ENCODE measurements at regions not wholly inside any gene's neighbourhood (a gene's known extent, or its start where the extent isn't known, plus 50 kb on each side); places are given as distances from the start of the nearest gene placed in this dataset.

DNA sequence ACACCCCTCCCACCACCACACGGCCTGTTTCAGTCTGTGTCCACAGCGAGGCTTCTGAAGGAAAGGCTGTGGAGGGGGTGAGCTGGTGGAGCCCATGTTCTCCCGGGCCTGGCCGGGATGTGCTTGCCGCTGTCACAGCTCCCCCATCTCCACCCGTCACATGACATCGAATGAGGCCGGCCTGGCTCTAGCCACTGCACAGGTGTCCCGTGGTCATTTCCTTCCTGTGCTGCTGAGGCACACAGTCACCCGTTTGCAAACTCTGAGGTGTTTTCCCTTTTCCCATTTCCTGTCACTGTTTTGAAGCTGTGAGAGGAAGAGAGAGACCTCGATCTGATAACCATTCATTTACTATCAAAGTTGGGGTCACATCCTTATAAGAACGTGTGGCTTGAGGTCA lies 55.7 kb upstream of the CLDN5 start:
- Histone ChIP-seq H3K27me3 (replicated peaks) (no peaks in the 10 kb centered on the region), H3K36me3 (replicated peaks) (no peaks in the 10 kb centered on the region), H3K27ac (no peak overlapping the region), H3K4me3 (ENCODE audit: low read depth, low read length) (no peak overlapping the region)
- DNase-seq = no peak
- in situ Hi-C loops (cut with HindIII; ENCODE audit: low pct_ligation_motif_present, low sequenced_read_pairs) = no loop called here
- no peak for TF ChIP-seq CTCF (IDR thresholded peaks at IDR 0.05; ENCODE audit: low read depth, low read length, missing control alignments)

DNA sequence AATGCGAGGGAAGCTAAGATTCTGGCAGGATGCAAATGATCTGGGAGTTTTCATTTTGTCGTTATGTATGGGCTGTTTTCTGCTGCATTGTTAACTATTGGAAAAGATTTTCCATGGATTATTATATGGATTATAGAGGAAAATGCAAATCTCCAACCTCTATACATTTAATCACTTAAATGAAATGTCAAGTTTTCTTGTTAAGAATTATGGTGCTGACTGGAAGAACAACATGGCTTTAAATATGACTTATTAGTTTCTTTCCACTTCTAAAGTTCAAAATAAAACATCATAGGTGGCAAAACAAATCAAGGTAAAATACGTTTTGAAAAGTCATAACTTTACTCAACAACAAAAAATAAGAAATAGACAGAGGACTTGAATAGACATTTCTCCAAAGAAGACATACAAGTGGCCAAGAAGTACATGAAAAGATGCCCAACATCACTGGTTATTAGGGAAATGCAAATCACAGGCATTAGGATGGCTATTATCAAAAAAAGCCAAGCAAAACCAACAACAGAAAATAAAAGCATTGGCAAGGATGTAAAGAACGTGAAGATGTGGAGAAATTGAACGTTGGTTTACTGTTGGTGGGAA lies 56.2 kb upstream of the CLDN5 start:
- no peak for DNase-seq
- no peak overlapping the region for H3K4me3 ChIP-seq (ENCODE audit: low read depth, low read length)
- no peak overlapping the region for H3K27ac ChIP-seq
- no peak for TF ChIP-seq CTCF (IDR thresholded peaks at IDR 0.05; ENCODE audit: low read depth, low read length, missing control alignments)
- in situ Hi-C loops (cut with HindIII; ENCODE audit: low pct_ligation_motif_present, low sequenced_read_pairs) = no loop called here
- no peaks in the 10 kb centered on the region for H3K36me3 ChIP-seq (replicated peaks)
- H3K27me3 ChIP-seq (replicated peaks) = no peaks in the 10 kb centered on the region

DNA sequence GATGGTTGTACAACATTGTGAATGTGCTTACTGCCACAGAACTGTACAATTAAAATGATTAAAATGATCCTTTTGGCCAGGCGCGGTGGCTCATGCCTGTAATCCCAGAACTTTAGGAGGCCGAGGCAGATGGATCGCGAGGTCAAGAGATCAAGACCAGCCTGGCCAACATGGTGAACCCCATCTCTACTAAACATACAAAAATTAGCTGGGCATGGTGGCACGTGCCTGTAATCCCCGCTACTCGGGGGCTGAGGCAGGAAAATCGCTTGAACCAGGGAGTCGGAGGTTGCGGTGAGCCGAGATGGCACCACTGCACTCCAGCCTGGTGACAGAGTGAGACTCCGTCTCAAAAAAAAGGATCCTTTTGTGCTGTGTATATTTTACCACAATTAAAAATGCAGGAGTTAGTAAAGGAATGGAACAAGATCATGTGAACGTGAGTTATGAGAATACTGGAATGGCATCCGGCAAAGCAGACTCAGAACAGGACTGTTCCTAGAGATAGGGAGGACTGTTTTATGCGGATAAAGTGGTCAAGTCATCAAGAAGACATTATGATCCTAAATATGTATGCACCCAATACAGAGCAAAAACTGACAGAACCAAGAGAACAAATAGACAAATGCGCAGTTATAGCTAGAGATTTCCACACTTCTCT lies 58.0 kb upstream of the CLDN5 start:
- no peaks in the 10 kb centered on the region for H3K27me3 ChIP-seq (replicated peaks)
- no peaks in the 10 kb centered on the region for H3K36me3 ChIP-seq (replicated peaks)
- no peak for DNase-seq
- no peak overlapping the region for H3K4me3 ChIP-seq (ENCODE audit: low read depth, low read length)
- H3K27ac ChIP-seq = no peak overlapping the region
- no peak for TF ChIP-seq CTCF (IDR thresholded peaks at IDR 0.05; ENCODE audit: low read depth, low read length, missing control alignments)
- in situ Hi-C loops (cut with HindIII; ENCODE audit: low pct_ligation_motif_present, low sequenced_read_pairs) = no loop called here

DNA sequence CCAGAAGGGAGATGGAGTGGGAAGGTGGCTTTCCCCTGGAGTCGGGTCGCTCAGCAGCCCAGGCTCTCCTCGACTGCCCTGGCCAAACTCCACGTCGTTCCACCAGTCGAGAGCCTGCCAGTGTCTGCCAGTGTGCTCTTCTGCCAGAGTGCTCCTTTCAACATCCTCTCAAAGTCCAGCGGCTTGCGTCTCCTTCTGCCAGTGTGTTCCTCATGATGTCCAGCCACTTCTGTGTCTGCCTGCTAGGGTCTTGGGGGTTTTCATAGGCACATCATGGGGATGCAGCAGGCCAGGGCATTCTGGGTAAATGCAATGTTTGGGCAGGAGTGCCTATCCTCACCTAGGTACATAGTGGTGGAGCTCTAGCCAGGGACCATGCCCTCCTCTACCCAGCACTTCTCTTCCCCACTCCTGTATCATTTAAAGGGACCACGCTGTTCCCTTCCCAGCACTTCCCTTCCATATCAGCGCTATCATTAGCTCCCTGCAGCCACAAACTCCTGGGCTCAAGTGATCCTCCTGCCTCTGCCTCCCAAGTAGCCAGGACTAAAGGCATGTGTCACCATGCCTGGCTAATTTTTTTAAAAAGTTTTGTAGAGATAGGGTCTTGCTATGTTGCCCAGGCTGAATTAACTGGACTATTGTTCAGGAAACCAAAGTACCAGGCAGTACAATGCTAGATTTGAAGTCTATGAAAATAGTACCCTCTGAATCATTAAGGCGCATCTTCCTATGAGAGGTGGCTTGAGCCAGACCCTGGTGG lies 62.9 kb upstream of the CLDN5 start:
- H3K27ac ChIP-seq = no peak overlapping the region
- no peak for TF ChIP-seq CTCF (IDR thresholded peaks at IDR 0.05; ENCODE audit: low read depth, low read length, missing control alignments)
- H3K27me3 ChIP-seq (replicated peaks) = no peaks in the 10 kb centered on the region
- in situ Hi-C loops (cut with HindIII; ENCODE audit: low pct_ligation_motif_present, low sequenced_read_pairs) = no loop called here
- H3K36me3 ChIP-seq (replicated peaks) = no peaks in the 10 kb centered on the region
- DNase-seq = no peak
- no peak overlapping the region for H3K4me3 ChIP-seq (ENCODE audit: low read depth, low read length)

DNA sequence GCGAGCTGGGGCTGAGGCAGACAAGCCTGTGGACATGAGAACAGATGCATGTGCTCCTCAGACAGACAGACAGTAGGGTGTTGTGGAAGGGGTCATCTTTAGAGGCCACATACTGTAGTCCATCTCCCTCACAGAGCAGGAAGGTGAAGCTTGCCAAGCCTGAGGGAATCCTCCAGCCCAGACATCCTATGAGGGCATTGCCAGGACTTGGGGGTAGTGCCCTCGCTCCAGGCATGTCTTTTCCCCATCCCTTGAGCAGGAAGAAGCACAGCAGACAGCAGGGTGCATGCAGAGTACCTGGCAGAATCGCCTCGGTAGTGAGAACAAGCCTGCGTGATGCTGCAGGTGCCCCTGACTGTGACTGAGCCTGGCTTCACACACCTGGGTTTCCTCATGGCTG lies 66.5 kb upstream of the CLDN5 start:
- Histone ChIP-seq H3K36me3 (replicated peaks) (no peaks in the 10 kb centered on the region), H3K27me3 (replicated peaks) (no peaks in the 10 kb centered on the region), H3K27ac (no peak overlapping the region), H3K4me3 (ENCODE audit: low read depth, low read length) (no peak overlapping the region)
- in situ Hi-C loops (cut with HindIII; ENCODE audit: low pct_ligation_motif_present, low sequenced_read_pairs) = no loop called here
- DNase-seq = no peak
- no peak for TF ChIP-seq CTCF (IDR thresholded peaks at IDR 0.05; ENCODE audit: low read depth, low read length, missing control alignments)
